Retinal pigment epithelial cell (primary cell): ENCODE measurements at regions not wholly inside any gene's neighbourhood (a gene's known extent, or its start where the extent isn't known, plus 50 kb on each side); places are given as distances from the start of the nearest gene placed in this dataset.
"Not testable (repeated sequence)": the region's sequence is repeated elsewhere in the genome, so short reads cannot be mapped to it uniquely, and the experiment has no call there.

Experiments
- DNase-seq: peaks from one replicate; pipeline ENCODE4 v3.0.0-alpha.2; 2010; ENCODE audit warnings: low read depth
- H3K4me3 ChIP-seq: 2 replicates; pipeline ENCODE4 v1.5.1; 2011; ENCODE audit warnings: mild to moderate bottlenecking, low read length, control low read depth, moderate library complexity

DNA sequence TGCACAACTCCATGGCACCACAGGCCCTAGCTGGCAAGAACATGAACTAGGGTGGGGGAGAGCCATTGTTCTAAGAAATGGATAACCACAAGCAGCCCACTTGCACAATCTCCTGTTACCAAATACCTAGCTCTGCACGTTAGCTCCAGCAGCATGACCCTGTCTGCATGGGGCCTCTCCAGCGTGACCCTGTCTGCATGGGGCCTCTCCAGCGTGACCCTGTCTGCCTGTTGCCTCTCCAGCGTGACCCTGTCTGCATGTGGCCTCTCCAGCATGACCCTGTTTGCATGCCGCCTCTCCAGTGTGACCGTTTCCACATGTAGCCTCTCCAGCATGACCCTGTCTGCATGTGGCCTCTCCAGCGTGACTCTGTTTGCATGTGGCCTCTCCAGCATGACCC lies 356.7 kb downstream of the CNTNAP3B start:
- DNase-seq, H3K4me3 ChIP-seq: not testable (repeated sequence)

DNA sequence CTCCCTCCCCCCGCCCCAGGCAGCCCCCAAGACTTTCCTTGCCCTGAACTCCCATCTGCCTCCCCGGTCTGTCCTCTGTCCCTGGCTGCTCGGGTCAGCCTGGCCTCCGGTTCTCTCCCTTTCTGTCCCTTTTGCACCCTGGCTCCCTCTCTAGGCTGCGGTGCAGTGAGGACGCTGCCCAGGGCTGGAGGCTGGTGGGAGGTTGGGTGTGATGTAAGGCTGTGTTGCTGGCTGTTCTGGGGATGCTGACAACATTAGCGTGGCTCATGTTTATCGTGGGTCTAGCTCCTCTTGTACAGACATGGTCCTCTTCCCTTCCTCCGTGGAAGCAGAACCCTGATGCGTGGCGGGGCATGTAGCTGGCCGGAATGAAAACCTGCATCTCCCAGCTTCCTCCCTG lies 357.5 kb downstream of the CNTNAP3B start:
- not testable (repeated sequence) for DNase-seq, H3K4me3 ChIP-seq

DNA sequence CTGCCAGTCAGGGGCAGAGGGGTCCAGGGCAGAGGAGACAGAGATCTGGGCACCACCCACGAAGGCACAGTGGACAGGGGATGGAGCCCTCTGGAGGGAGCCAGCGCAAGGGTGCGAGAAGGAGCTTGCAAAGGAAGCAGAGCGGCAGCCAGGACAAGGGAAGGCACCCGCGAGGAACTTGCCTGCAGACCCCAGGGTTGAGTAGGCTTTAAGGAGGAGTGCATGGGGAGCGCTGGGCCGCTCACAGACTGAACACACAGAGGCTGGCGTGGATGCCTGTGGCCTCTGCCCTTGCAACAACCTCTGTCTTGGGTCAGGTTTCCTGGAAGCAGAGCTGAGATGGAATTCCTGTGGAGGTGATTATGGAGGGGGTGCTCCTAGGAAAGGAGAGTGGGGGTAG lies 374.4 kb downstream of the CNTNAP3B start:
- H3K4me3 ChIP-seq, DNase-seq: not testable (repeated sequence)

DNA sequence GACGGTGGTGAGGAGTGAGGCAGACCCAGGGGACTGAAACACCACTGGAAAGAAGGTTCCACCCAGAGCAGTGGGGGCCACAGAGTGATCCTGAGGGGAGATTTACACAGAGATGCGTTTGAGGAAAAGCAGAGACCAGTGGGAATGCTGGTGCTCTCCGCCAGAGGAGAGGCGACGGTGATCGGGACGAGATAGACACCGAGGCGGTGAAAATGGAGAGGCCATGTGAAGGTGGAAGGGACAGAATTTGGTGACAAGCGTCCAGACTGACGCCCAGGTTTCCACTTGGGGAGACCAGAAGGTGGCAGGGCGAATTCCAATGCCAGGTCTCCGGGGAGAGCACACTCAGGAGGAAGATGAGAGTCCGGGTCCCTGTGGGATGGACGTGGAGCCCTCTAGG lies 374.8 kb downstream of the CNTNAP3B start:
- not testable (repeated sequence) for H3K4me3 ChIP-seq, DNase-seq

DNA sequence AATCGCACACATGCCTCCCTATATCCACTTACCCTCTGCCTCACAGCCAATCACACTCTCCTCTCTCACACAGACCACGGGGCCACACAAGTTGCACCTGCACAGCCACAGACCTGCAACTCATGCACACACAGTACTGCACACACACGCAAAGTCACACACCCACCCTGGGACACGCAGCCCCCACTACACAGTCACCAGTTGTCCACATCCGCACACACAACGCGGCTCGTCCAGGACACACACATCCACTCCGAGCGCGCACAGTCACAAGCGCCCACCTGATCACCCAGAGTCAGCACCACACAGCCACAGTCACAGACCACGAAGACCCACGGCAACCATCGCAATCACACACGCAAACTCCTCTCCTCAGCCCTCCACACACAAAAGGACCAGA lies 387.3 kb downstream of the CNTNAP3B start:
- not testable (repeated sequence) for H3K4me3 ChIP-seq, DNase-seq

DNA sequence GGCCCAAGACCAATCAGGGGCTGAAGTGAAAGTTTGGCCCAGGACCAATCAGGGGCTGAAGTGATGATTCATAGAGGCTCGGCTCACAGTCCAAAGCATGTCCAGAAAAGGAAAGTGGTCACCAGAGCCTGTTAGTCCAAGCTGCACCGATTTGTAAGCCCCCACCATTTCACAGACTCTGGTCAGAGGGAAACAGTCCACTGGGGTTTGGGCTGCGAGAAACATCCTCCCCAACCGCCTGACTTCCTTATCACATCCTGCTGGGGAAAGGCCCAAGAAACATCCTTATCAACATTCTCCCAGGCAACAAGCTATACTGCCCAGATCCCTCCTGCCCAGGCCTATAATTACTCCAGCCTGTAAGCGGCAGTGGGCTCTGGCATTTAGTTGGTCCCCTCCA lies 388.1 kb downstream of the CNTNAP3B start:
- not testable (repeated sequence) for H3K4me3 ChIP-seq, DNase-seq

DNA sequence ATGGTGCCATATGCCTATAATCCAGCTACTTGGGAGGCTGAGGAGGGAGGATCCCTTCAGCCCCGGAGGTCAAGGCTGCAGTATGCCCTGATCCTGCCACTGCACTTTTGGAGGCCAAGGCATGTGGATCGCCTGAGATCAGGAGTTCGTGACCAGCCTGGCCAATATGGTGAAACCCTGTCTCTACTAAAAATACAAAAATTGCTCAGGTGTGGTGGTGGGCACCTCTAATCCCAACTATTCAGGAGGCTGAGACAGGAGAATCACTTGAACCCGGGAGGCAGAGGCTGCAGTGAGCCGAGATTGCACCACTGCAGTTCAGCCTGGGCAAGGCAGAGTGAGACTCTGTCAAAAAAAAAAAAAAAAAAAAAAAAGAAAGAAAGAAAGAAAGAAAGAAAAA lies 390.5 kb downstream of the CNTNAP3B start:
- not testable (repeated sequence) for DNase-seq, H3K4me3 ChIP-seq

DNA sequence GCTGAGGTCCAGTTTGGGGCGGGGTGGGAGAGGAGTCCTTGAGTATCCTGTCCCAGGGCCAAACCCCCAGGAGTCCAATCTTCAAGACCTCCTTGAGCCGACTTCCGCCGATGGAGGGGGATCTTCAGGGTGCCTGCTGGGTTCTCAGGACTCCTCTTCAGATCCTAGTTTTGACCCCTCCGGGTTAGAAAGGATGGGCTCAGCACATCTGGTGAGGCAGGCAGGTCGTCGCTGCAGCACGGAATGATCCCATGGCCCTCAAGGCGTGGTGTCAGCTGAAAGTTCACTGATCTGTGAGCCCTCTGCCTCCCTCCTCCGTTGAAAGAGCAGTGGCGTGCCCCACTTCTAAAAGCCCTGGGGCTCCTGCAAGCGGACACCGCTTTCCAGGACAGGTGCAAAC lies 430.0 kb downstream of the CNTNAP3B start:
- DNase-seq, H3K4me3 ChIP-seq: not testable (repeated sequence)

DNA sequence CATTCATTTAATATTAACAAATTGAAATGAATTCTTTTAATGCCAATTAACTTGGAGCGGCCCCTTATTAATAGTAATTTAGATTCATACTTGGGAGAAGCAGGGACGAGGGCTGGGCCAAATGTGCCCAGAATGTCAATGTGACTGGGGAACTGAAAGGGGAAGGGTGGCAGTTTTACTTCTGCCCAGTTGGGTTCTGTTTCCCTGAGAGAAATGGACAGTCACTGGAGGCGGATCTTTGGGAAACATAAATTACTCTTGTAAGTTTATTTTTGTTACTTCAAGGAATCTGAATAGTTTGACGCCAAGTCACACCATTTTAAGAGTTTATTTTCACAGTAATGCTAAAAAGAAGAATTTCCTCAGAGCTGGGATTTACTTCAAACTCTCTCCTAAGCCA lies 432.1 kb downstream of the CNTNAP3B start:
- H3K4me3 ChIP-seq, DNase-seq: not testable (repeated sequence)

DNA sequence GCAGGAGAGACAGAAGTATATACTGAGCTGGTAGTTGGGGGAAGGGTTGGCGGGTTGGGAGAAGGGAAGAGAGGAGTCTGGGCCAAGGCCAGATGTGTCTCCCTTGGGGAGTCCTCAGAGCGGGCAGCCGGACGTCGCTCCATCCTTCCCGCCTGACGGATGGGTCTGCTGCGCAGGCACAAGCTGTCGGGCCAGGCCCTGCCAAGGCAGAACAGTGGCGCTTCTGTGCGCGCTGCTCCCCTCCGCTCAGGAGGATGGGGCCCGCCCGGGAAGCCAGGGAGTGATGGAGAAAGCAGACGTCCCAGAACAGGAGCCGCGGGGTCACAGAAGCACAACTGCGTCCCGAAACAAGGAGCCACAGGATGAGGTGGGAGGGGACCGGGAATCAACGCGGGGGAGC lies 449.9 kb downstream of the CNTNAP3B start:
- DNase-seq, H3K4me3 ChIP-seq: not testable (repeated sequence)

DNA sequence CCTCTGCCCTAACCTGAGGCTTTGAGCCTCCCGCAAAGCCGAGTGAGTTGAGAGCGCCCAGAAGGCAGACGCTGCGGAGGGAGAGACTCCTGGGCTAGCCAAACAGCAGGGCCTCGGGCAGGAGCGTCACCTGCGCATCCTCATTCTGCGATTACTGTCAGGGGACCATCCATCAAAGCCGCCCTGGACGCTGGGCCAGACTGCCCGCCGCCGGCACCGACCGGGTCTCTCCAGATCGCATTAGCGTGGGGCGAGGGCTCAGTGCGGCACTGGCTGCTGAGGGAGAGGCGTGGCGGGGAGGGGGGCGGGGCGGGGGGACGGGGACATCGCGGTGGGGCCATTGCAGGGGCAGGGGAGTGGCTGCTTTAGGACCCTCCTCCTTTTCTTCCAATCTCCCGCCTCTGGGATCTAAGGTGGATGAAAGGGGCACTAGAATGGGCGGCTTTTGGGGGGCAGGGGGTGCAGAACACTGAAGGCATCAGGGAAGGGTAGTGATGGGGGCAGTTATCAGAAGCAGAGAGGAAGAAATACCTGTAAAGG lies 465.7 kb downstream of the CNTNAP3B start:
- not testable (repeated sequence) for H3K4me3 ChIP-seq, DNase-seq

DNA sequence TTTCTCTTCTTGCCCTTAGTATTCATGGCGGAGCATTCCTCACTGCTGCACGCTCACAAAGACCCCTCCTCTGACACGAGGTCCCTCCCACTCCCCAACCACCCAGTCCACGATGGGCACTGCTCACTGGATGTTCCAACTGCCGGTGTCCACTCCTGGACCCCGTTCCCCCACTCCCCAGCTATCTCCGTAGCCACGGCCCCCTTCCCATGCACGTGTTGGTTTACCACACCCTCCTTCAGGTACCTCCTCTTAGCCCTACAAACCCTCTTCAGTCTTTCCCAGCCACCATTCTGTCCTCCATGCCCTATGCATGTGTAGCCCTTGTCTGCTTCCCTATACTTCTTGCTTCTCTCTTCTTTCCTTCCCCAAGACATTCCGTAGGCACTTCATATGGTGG lies 469.6 kb upstream of the ZNG1F start:
- not testable (repeated sequence) for H3K4me3 ChIP-seq

DNA sequence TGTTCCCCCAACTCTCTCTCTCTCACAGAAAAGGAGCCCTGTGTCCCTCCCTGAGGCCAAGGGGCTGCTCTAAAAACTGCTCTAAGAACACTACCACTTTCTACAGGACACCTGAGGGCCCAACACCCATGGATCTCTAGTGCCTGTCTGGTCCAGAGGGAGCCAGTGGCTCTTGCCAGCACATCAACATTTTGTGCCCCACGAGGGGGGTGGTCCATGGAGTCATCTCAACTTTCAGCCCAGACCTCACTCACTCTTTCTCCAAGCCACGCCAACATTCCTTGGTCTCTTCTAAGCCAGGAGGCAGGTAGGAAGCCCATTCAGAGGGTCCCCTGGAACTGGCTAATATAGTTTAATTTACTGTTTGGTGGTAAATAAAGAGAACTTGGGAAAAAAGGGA lies 469.0 kb upstream of the ZNG1F start:
- H3K4me3 ChIP-seq, DNase-seq: not testable (repeated sequence)

More for the DNA sequence above, 469.6 kb upstream of the ZNG1F start:
- not testable (repeated sequence) for DNase-seq

DNA sequence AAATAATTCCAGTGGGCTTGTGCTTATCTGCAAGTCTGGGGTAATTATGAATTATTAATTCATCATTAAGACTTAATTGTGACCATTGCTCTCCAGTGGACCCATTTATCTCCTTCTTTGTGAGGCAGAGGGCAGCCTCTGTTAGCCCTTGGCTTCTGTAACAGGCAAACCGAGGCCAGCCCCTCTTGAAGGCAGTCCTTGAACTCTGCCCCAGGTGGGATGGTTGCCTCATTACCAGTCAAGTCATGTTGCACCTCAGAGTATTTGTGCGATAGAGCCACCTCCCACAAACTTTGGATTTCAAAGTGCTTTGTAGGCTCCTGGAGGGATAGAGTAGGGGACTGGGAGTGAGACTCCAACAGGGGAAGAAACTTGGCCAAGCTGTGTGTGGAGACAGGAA lies 468.0 kb upstream of the ZNG1F start:
- DNase-seq, H3K4me3 ChIP-seq: not testable (repeated sequence)

DNA sequence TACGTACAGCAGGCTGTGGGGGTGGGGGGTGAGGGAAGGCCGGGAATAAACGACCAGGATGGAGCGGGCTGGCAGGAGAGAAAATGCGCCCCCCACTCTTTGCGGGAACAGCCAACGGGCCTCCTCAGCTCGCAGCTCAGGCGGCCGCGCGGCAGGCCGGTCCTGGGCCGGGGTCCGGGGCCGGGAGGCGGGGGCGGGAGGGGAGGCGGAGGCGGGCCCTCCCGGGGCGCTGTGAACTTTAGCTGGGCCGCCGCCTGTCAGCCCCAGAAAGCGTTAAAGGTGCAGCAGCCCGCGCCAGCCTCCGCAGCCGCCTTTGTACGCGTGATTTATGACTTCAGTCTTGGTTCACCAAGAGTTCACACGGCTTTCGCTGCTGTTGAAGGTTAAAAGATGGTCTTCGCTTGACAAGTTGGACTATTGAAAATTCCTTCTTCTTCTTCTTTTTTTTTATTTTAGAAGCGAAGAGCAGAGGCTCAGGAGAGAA lies 466.0 kb upstream of the ZNG1F start:
- H3K4me3 ChIP-seq, result not testable (repeated sequence)
- DNase-seq, result peak; percentile 17

DNA sequence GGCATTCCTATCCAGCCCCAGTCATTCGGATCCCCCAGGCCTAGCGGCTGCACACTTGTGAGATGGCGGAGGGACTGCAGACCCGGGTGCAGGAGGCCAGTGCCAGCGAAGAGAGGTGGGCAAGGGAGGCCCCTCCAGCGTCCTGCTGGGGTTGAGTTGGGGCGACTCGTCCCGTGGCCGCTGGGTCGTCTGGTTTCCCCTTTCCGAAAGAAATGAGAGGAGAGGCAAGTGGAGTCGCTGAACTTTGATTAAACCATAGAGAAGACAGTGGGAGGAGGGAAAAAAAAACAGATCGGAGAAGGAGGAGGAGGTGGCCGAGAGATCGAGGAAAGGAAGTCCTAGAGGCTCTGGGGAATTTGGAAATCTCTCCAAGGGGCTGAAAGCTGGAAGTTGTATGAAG lies 465.2 kb upstream of the ZNG1F start:
- H3K4me3 ChIP-seq, DNase-seq: not testable (repeated sequence)

DNA sequence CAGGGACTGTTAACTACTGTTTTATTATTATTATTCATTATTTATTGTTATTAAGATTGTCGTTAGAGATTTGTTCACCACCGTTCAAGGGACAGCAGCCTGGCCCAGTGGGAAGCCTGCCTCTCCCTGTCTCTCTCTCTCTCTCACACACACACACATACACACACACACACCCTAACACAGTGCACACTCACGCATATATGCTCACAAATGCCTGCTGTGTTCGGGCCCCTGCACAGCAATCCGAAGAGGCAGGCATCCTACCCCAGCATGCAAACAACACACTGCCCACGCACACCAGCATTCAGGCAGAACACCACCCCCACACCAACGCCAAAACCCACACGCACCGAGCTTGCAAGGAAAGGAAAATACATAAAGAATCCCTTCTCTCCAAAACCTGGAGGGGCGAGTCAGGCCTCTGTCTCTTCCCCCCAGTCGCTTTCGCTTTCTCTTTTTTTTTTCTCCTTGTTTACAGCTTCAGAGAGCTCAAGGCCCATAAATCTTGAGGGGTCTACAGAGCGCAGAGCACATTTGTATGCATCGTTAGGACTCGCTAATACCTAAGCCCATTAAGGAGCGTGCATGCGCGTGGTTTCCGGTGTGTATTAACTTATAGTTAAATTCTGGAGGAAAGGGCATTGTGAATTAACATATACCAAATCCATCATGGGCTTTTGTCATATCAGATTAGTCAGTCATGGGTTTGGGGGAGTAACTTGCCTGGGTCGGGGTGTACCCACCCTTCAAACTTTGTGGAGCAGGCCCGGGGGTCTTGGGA lies 464.6 kb upstream of the ZNG1F start:
- not testable (repeated sequence) for H3K4me3 ChIP-seq, DNase-seq

DNA sequence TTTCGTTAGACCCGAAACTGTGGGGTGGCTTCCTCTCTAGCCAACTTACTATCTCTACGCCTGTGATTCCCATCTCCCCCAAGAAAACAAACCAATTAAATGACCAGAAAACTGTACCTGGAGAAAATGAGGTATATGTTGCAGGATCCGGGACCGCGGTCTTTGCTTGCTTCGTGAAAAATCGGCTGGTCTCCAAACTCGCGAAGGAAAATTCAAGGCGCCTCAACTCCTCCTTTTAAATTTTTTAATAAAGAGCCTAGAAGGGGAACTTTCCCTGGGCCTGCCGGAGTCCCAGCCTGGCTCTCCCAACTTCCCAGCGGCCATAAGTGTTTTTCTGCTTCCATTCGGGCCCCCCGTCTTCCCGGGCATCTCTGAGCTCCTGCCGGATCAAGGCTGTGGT lies 463.7 kb upstream of the ZNG1F start:
- not testable (repeated sequence) for H3K4me3 ChIP-seq, DNase-seq

DNA sequence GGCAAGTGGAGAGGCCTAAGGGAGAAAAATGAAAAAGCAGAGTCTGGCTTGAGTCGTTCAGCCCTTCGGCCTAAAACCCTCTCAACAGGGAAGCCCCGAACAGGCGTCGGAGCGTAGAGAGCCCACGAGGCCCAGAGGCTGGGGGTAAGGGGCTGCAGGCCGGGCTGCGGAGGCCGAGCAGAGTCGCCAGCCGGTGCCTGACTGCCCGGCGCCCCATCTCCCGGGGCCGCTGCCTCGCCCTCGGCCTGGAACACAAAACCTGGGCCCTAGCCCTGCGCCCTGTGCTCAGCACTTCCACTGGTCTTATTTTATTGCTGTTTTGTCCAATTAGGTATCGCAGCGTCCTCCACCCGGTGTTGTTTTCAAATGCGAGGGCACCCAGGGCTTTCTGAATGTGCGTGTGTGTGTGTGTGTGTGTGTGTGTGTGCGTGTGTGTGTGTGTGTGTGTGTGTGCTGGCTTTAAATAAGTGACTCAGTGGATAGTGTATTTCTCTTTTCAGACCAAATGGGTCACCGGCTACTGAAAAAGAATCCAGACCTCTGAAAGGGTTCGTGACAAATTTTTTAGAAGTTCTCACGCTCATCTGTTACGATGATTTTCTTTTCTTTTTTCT lies 463.1 kb upstream of the ZNG1F start:
- DNase-seq, H3K4me3 ChIP-seq: not testable (repeated sequence)

DNA sequence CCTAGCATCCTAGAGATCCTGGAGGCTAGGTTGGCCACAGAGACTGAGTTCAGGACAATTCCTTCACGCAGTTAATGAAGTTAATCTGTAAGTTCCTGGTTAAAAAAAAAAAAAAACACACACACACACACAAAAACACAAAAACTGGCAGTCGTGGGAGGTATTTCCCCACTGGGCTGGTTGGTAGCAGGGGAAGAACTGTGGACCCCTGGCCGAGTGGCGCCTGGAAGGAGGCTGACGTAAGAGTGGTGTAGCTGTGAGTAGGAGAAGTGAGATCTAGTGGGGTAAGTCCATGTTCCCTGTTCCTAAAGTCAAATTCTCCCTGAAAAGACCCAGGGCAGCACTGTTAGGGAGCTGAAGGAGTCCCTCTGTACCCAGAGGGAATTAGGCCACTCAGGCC lies 461.0 kb upstream of the ZNG1F start:
- not testable (repeated sequence) for H3K4me3 ChIP-seq, DNase-seq

DNA sequence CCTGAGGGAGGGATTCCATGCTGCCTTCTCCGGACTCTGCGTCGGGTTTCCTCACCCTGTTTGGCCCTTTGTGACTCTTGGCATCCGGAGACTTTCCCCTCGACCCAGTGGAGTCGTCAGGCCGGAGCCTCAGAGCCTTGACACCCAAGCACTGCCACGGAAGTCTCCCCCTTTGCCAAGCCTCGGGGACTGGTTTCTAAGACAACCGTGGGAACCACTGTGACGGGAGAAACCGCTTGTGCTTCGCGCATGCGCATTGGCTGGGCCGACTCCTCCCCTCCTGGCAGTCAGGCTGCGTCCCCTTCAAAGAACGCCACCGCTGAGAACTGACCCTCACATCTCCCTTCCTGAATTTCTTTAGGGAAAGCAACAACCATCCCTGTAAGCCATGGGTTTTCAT lies 459.4 kb upstream of the ZNG1F start:
- DNase-seq, result not testable (repeated sequence)

More for the DNA sequence above, 459.4 kb upstream of the ZNG1F start:
- not testable (repeated sequence) for H3K4me3 ChIP-seq
